ENCODE measurements at regions not wholly inside any gene's neighbourhood (a gene's known extent, or its start where the extent isn't known, plus 50 kb on each side); places are given as distances from the start of the nearest gene placed in this dataset.

- Mint-ChIP-seq H3K4me1 (peaks cover 13 to 32% (median 15%) of the 10 kb centered on the region in 3 donors), H3K27ac (no peak overlapping the region), H3K36me3 (peaks cover 11% of the 10 kb centered on the region), H3K4me3 (no peak overlapping the region), H3K9me3 (peaks cover 5 to 8% (median 7%) of the 10 kb centered on the region in 3 donors), H3K27me3 (no peaks in the 10 kb centered on the region)
- Histone ChIP-seq H3K36me3 (ENCODE audit: control insufficient read depth in 2 of 2, extremely low read depth in 1 of 2, insufficient read depth in 1 of 2, low read length in 1 of 2) (no peaks in the 10 kb centered on the region), H3K27me3 (replicated peaks in 1 of 2; ENCODE audit: control insufficient read depth in 2 of 2, extremely low read depth in 1 of 2, insufficient read depth in 2 of 2, low read length in 1 of 2) (no peaks in the 10 kb centered on the region), H3K9me3 (no peaks in the 10 kb centered on the region), H3K4me1 (ENCODE audit: control insufficient read depth in 1 of 2, extremely low read depth in 1 of 2, insufficient read depth in 2 of 2, low read length in 2 of 2) (peaks cover 8 to 12% of the 10 kb centered on the region in 2 experiments), H3K27ac (ENCODE audit: low read length) (no peak overlapping the region), H3K4me3 (ENCODE audit: control insufficient read depth in 1 of 2, extremely low read depth in 1 of 2, low read length in 1 of 2) (no peak overlapping the region)
- WGBS (ENCODE audit: insufficient coverage), result 90% methylated on average over 2 of the region's 2 CpGs
- DNase-seq (no peak), ATAC-seq (replicated peaks in 1 of 4) (no peak)
- CTCF ChIA-PET, result interaction anchor here in 1 of 2 donors (1.1 kb wide), 1 partner anchor 89 kb away, joined by 4 read pairs; no protein-coding TSS in a partner anchor
- POLR2A ChIA-PET, result no interaction called here
Measured at GRCh38 chr2:234339011-234339410, 157.9 kb downstream of the ARL4C start.

GRCh38 chr2:234335661-234336228, 161.1 kb downstream of the ARL4C start:
- Histone ChIP-seq H3K36me3 (ENCODE audit: control insufficient read depth in 2 of 2, extremely low read depth in 1 of 2, insufficient read depth in 1 of 2, low read length in 1 of 2) (no peaks in the 10 kb centered on the region), H3K27me3 (replicated peaks in 1 of 2; ENCODE audit: control insufficient read depth in 2 of 2, extremely low read depth in 1 of 2, insufficient read depth in 2 of 2, low read length in 1 of 2) (no peaks in the 10 kb centered on the region), H3K4me1 (ENCODE audit: control insufficient read depth in 1 of 2, extremely low read depth in 1 of 2, insufficient read depth in 2 of 2, low read length in 2 of 2) (peaks cover 8 to 14% of the 10 kb centered on the region in 2 experiments), H3K4me3 (ENCODE audit: control insufficient read depth in 1 of 2, extremely low read depth in 1 of 2, low read length in 1 of 2) (peak overlapping the region in 1 of 2 donors; percentile 5), H3K9me3 (no peaks in the 10 kb centered on the region), H3K27ac (ENCODE audit: low read length) (no peak overlapping the region)
- Mint-ChIP-seq H3K27ac (peak overlapping the region; percentile 87 to 89), H3K27me3 (no peaks in the 10 kb centered on the region), H3K9me3 (peaks cover 5 to 8% (median 7%) of the 10 kb centered on the region in 3 donors), H3K4me1 (peaks cover 19 to 49% (median 29%) of the 10 kb centered on the region in 3 donors), H3K36me3 (peaks cover 11% of the 10 kb centered on the region), H3K4me3 (peak overlapping the region; percentile 46 to 63 (median 56))
- 53% methylated on average over 13 of the region's 19 CpGs for WGBS (ENCODE audit: insufficient coverage)
- ATAC-seq (replicated peaks in 1 of 4) (peak; percentile 79 to 97 (median 90)), DNase-seq (peak; percentile 6 to 78 (median 56))
- POLR2A ChIA-PET, result interaction anchor here in 1 of 2 donors (0.6 to 1.3 kb wide), 5 partner anchors 25 to 113 kb away, joined by 3 to 4 read pairs (median 3); no protein-coding TSS in a partner anchor
- CTCF ChIA-PET, result interaction anchor here in 1 of 2 donors (0.6 to 1.8 kb wide), 3 partner anchors 36 to 111 kb away, joined by 3 to 5 read pairs (median 4); no protein-coding TSS in a partner anchor

GRCh38 chr2:234334756-234335155, 162.1 kb downstream of the ARL4C start:
- peaks cover 5 to 8% (median 7%) of the 10 kb centered on the region in 3 donors for H3K9me3 Mint-ChIP-seq
- WGBS (ENCODE audit: insufficient coverage), result no CpG with 5 or more reads among the region's 4 CpGs
- no peak overlapping the region for H3K4me3 Mint-ChIP-seq
- H3K27ac ChIP-seq (ENCODE audit: low read length), result no peak overlapping the region
- H3K27me3 Mint-ChIP-seq, result no peaks in the 10 kb centered on the region
- no peak overlapping the region for H3K4me3 ChIP-seq (ENCODE audit: control insufficient read depth in 1 of 2, extremely low read depth in 1 of 2, low read length in 1 of 2)
- peaks cover 8 to 14% of the 10 kb centered on the region in 2 experiments for H3K4me1 ChIP-seq (ENCODE audit: control insufficient read depth in 1 of 2, extremely low read depth in 1 of 2, insufficient read depth in 2 of 2, low read length in 2 of 2)
- no peaks in the 10 kb centered on the region for H3K27me3 ChIP-seq (replicated peaks in 1 of 2; ENCODE audit: control insufficient read depth in 2 of 2, extremely low read depth in 1 of 2, insufficient read depth in 2 of 2, low read length in 1 of 2)
- H3K36me3 ChIP-seq (ENCODE audit: control insufficient read depth in 2 of 2, extremely low read depth in 1 of 2, insufficient read depth in 1 of 2, low read length in 1 of 2), result no peaks in the 10 kb centered on the region
- POLR2A ChIA-PET, result interaction anchor here (0.6 to 1.3 kb wide), 5 partner anchors 42 to 188 kb away, joined by 3 to 5 read pairs (median 3); no protein-coding TSS in a partner anchor
- ATAC-seq (replicated peaks in 1 of 4), result no peak
- peaks cover 10% of the 10 kb centered on the region for H3K36me3 Mint-ChIP-seq
- H3K27ac Mint-ChIP-seq, result peak overlapping the region in 1 of 2 donors; percentile 39
- H3K4me1 Mint-ChIP-seq, result peaks cover 19 to 51% (median 29%) of the 10 kb centered on the region in 3 donors
- CTCF ChIA-PET, result interaction anchor here in 1 of 2 donors (0.6 to 1.8 kb wide), 3 partner anchors 37 to 45 kb away, joined by 3 to 5 read pairs (median 3); no protein-coding TSS in a partner anchor
- DNase-seq, result no peak
- H3K9me3 ChIP-seq, result no peaks in the 10 kb centered on the region

GRCh38 chr2:234334151-234334550, 162.7 kb downstream of the ARL4C start:
- H3K36me3 Mint-ChIP-seq, result peaks cover 4% of the 10 kb centered on the region

GRCh38 chr2:234333168-234334130, 163.4 kb downstream of the ARL4C start:
- H3K27me3 ChIP-seq (replicated peaks in 1 of 2; ENCODE audit: control insufficient read depth in 2 of 2, extremely low read depth in 1 of 2, insufficient read depth in 2 of 2, low read length in 1 of 2), result no peaks in the 10 kb centered on the region
- no peak overlapping the region for H3K4me3 Mint-ChIP-seq
- ChIA-PET CTCF (interaction anchor here in 1 of 2 donors (1.3 to 1.8 kb wide), 2 partner anchors 42 to 44 kb away, joined by 3 to 5 read pairs; no protein-coding TSS in a partner anchor), POLR2A (interaction anchor here (0.6 to 1.3 kb wide), 2 partner anchors 63 to 132 kb away, joined by 3 read pairs; no protein-coding TSS in a partner anchor)
- peaks cover 19 to 51% (median 30%) of the 10 kb centered on the region in 3 donors for H3K4me1 Mint-ChIP-seq
- no peak for DNase-seq
- no peaks in the 10 kb centered on the region for H3K9me3 Mint-ChIP-seq
- no peaks in the 10 kb centered on the region for H3K36me3 ChIP-seq (ENCODE audit: control insufficient read depth in 2 of 2, extremely low read depth in 1 of 2, insufficient read depth in 1 of 2, low read length in 1 of 2)
- H3K36me3 Mint-ChIP-seq, result no peaks in the 10 kb centered on the region
- 97% methylated on average over 10 of the region's 10 CpGs for WGBS (ENCODE audit: insufficient coverage)
- no peaks in the 10 kb centered on the region for H3K27me3 Mint-ChIP-seq
- H3K4me1 ChIP-seq (ENCODE audit: control insufficient read depth in 1 of 2, extremely low read depth in 1 of 2, insufficient read depth in 2 of 2, low read length in 2 of 2), result peaks cover 8 to 14% of the 10 kb centered on the region in 2 experiments
- H3K4me3 ChIP-seq (ENCODE audit: control insufficient read depth in 1 of 2, extremely low read depth in 1 of 2, low read length in 1 of 2), result no peak overlapping the region
- no peak for ATAC-seq (replicated peaks in 1 of 4)
- H3K9me3 ChIP-seq, result no peaks in the 10 kb centered on the region
- H3K27ac Mint-ChIP-seq, result peak overlapping the region in 1 of 2 donors; percentile 37
- no peak overlapping the region for H3K27ac ChIP-seq (ENCODE audit: low read length)

More at GRCh38 chr2:234334151-234334550, 162.7 kb downstream of the ARL4C start:
- no peaks in the 10 kb centered on the region for H3K9me3 ChIP-seq
- 100% methylated on average over 3 of the region's 3 CpGs for WGBS (ENCODE audit: insufficient coverage)
- no peaks in the 10 kb centered on the region for H3K36me3 ChIP-seq (ENCODE audit: control insufficient read depth in 2 of 2, extremely low read depth in 1 of 2, insufficient read depth in 1 of 2, low read length in 1 of 2)
- H3K27ac ChIP-seq (ENCODE audit: low read length), result no peak overlapping the region
- ATAC-seq (replicated peaks in 1 of 4) (no peak), DNase-seq (no peak)
- H3K27ac Mint-ChIP-seq, result peak overlapping the region in 1 of 2 donors; percentile 61
- ChIA-PET CTCF (interaction anchor here in 1 of 2 donors (1.3 to 1.8 kb wide), 2 partner anchors 43 to 45 kb away, joined by 3 to 5 read pairs; no protein-coding TSS in a partner anchor), POLR2A (interaction anchor here (0.6 to 1.3 kb wide), 4 partner anchors 63 to 187 kb away, joined by 3 to 5 read pairs (median 3); no protein-coding TSS in a partner anchor)
- peaks cover 8 to 14% of the 10 kb centered on the region in 2 experiments for H3K4me1 ChIP-seq (ENCODE audit: control insufficient read depth in 1 of 2, extremely low read depth in 1 of 2, insufficient read depth in 2 of 2, low read length in 2 of 2)
- H3K4me3 Mint-ChIP-seq, result no peak overlapping the region
- H3K4me1 Mint-ChIP-seq, result peaks cover 19 to 51% (median 29%) of the 10 kb centered on the region in 3 donors
- H3K4me3 ChIP-seq (ENCODE audit: control insufficient read depth in 1 of 2, extremely low read depth in 1 of 2, low read length in 1 of 2), result no peak overlapping the region
- H3K9me3 Mint-ChIP-seq, result peaks cover 4 to 5% (median 4%) of the 10 kb centered on the region in 3 donors
- H3K27me3 ChIP-seq (replicated peaks in 1 of 2; ENCODE audit: control insufficient read depth in 2 of 2, extremely low read depth in 1 of 2, insufficient read depth in 2 of 2, low read length in 1 of 2), result no peaks in the 10 kb centered on the region
- no peaks in the 10 kb centered on the region for H3K27me3 Mint-ChIP-seq

GRCh38 chr2:234331966-234332365, 164.9 kb downstream of the ARL4C start:
- Mint-ChIP-seq H3K4me1 (peaks cover 24 to 50% (median 43%) of the 10 kb centered on the region in 3 donors), H3K4me3 (no peak overlapping the region), H3K27me3 (no peaks in the 10 kb centered on the region), H3K9me3 (no peaks in the 10 kb centered on the region), H3K36me3 (no peaks in the 10 kb centered on the region), H3K27ac (no peak overlapping the region)
- Histone ChIP-seq H3K4me1 (ENCODE audit: control insufficient read depth in 1 of 2, extremely low read depth in 1 of 2, insufficient read depth in 2 of 2, low read length in 2 of 2) (peaks cover 8 to 14% of the 10 kb centered on the region in 2 experiments), H3K4me3 (ENCODE audit: control insufficient read depth in 1 of 2, extremely low read depth in 1 of 2, low read length in 1 of 2) (no peak overlapping the region), H3K27ac (ENCODE audit: low read length) (no peak overlapping the region), H3K27me3 (replicated peaks in 1 of 2; ENCODE audit: control insufficient read depth in 2 of 2, extremely low read depth in 1 of 2, insufficient read depth in 2 of 2, low read length in 1 of 2) (no peaks in the 10 kb centered on the region), H3K9me3 (no peaks in the 10 kb centered on the region), H3K36me3 (ENCODE audit: control insufficient read depth in 2 of 2, extremely low read depth in 1 of 2, insufficient read depth in 1 of 2, low read length in 1 of 2) (no peaks in the 10 kb centered on the region)
- 92% methylated on average over 6 of the region's 7 CpGs for WGBS (ENCODE audit: insufficient coverage)
- ChIA-PET CTCF (no interaction called here), POLR2A (no interaction called here)
- ATAC-seq (replicated peaks in 1 of 4) (no peak), DNase-seq (no peak)
